ENCODE measurements at regions not wholly inside any gene's neighbourhood (a gene's known extent, or its start where the extent isn't known, plus 50 kb on each side); places are given as distances from the start of the nearest gene placed in this dataset.
"Not testable (repeated sequence)": the region's sequence is repeated elsewhere in the genome, so short reads cannot be mapped to it uniquely, and the experiment has no call there.

DNA sequence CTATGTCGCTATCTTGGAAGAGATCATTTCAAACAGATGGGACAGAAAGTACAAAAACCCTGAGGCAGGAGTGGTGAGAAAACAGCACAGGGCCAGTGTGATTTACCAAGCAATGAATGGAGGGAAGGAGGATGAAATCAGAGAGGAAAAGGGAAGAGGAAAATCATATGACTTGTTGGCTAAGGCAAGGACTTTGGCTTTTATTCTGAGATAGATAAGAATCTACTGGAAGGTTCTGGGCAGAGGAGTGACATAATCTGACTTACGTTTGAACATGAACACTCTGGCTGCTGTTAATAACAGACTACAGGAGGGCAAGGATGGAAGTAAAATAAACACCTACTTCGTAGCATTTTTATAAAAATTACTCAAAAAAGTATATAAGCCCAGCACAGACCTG, 207.8 kb upstream of the SLC7A11 start:
- FAIRE-seq (no peak), DNase-seq (ENCODE audit: insufficient read length, low spot score) (no peak)
- TF ChIP-seq PAX5 (IDR thresholded peaks at IDR 0.05; ENCODE audit: insufficient read depth, low read length, severe bottlenecking) = no peak
- no peak for TF ChIP-seq POU2F2 (IDR thresholded peaks at IDR 0.05; ENCODE audit: low read depth, low read length)
- no peak for TF ChIP-seq POLR2AphosphoS5 (IDR thresholded peaks at IDR 0.05; ENCODE audit: low read depth, low read length)
- TF ChIP-seq TAF1 (IDR thresholded peaks at IDR 0.05; ENCODE audit: low read depth, low read length) = no peak
- TF ChIP-seq POLR2A (IDR thresholded peaks at IDR 0.05; ENCODE audit: low read depth, low read length) = no peak
- TF ChIP-seq SPI1 (IDR thresholded peaks at IDR 0.05; ENCODE audit: low read depth, low read length) = no peak

GRCh38 chr4:138448169-138448568, 206.0 kb upstream of the SLC7A11 start:
- no peak for TF ChIP-seq SPI1 (IDR thresholded peaks at IDR 0.05; ENCODE audit: low read depth, low read length)
- no peak for FAIRE-seq

GRCh38 chr4:138446456-138446855, 204.3 kb upstream of the SLC7A11 start:
- DNase-seq (ENCODE audit: insufficient read length, low spot score) (no peak), FAIRE-seq (no peak)
- TF ChIP-seq TAF1 (IDR thresholded peaks at IDR 0.05; ENCODE audit: low read depth, low read length) (no peak), PAX5 (IDR thresholded peaks at IDR 0.05; ENCODE audit: insufficient read depth, low read length, severe bottlenecking) (no peak), POU2F2 (IDR thresholded peaks at IDR 0.05; ENCODE audit: low read depth, low read length) (no peak)

More at GRCh38 chr4:138448169-138448568, 206.0 kb upstream of the SLC7A11 start:
- DNase-seq (ENCODE audit: insufficient read length, low spot score) = no peak

DNA sequence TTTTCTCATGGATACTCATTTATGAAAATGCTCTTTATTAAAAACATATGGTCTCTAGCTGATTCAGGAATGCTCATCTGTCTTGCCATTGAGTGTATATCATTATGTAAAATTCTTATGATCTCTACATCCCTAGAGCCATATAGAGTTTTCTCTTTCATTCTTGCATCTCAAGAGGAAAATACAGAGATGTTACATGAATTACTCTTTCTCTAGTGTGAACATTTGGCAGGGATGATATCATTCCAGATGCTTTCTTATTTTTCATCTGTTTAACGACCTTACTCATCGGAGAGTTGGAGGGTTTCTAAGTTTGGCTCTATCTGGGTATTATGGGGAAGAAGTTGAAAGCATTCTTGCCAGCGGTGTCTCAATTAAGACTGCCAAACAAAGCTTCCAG, 202.9 kb upstream of the SLC7A11 start:
- TF ChIP-seq PAX5 (IDR thresholded peaks at IDR 0.05; ENCODE audit: insufficient read depth, low read length, severe bottlenecking) (no peak), TAF1 (IDR thresholded peaks at IDR 0.05; ENCODE audit: low read depth, low read length) (no peak), POLR2AphosphoS5 (IDR thresholded peaks at IDR 0.05; ENCODE audit: low read depth, low read length) (no peak), POLR2A (IDR thresholded peaks at IDR 0.05; ENCODE audit: low read depth, low read length) (no peak), SPI1 (IDR thresholded peaks at IDR 0.05; ENCODE audit: low read depth, low read length) (no peak), POU2F2 (IDR thresholded peaks at IDR 0.05; ENCODE audit: low read depth, low read length) (no peak)
- DNase-seq (ENCODE audit: insufficient read length, low spot score) (no peak), FAIRE-seq (no peak)

DNA sequence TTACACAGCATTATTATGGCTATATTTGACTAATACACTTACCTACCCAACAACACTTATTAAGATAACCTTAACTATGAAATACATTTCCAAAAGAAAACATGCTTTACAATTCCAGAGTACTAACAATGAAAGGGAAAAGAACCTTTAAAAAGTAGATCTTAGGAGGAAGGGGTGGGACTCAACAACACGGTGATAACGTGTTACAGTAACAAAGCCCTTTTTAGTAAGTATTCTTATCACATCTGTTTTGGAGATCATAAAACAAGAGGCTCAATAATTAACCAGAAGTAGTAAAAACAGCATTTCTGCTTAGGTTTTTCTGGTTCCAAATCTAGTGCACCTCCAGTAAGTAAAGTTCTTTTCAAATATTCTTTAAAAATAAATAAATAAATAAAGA, 202.1 kb upstream of the SLC7A11 start:
- TF ChIP-seq POLR2A (IDR thresholded peaks at IDR 0.05; ENCODE audit: low read depth, low read length) (no peak), POLR2AphosphoS5 (IDR thresholded peaks at IDR 0.05; ENCODE audit: low read depth, low read length) (no peak)
- DNase-seq (ENCODE audit: insufficient read length, low spot score) (no peak), FAIRE-seq (no peak)

DNA sequence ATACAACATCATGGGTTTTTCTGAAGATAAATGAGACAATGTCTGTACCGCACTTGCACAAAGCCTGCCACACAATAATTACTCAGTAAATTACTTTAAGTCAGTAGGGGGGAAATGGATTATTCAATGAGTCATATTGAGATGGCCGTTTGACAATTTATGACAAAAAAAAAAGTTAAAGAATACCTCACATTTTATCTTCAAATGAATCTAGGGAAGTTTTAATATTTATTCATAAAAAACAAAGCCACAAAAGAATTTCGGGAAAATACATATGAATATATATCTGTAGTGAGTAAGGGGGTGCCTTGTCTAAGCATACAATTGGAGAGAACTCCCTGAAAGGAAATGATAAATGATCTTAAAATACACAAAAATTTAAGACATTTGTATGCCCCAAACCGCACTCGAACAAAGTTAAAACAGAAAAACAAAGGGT, 197.0 kb upstream of the SLC7A11 start:
- FAIRE-seq (no peak), DNase-seq (ENCODE audit: insufficient read length, low spot score) (no peak)
- TF ChIP-seq TAF1 (IDR thresholded peaks at IDR 0.05; ENCODE audit: low read depth, low read length) (no peak), POLR2AphosphoS5 (IDR thresholded peaks at IDR 0.05; ENCODE audit: low read depth, low read length) (no peak)

GRCh38 chr4:138438608-138439007, 196.5 kb upstream of the SLC7A11 start:
- no peak for DNase-seq (ENCODE audit: insufficient read length, low spot score)
- FAIRE-seq = no peak
- TF ChIP-seq SPI1 (IDR thresholded peaks at IDR 0.05; ENCODE audit: low read depth, low read length) (no peak), TAF1 (IDR thresholded peaks at IDR 0.05; ENCODE audit: low read depth, low read length) (no peak), POLR2AphosphoS5 (IDR thresholded peaks at IDR 0.05; ENCODE audit: low read depth, low read length) (no peak), POU2F2 (IDR thresholded peaks at IDR 0.05; ENCODE audit: low read depth, low read length) (no peak), PAX5 (IDR thresholded peaks at IDR 0.05; ENCODE audit: insufficient read depth, low read length, severe bottlenecking) (no peak), POLR2A (IDR thresholded peaks at IDR 0.05; ENCODE audit: low read depth, low read length) (no peak)

- no peak for TF ChIP-seq POLR2A (IDR thresholded peaks at IDR 0.05; ENCODE audit: low read depth, low read length)
- TF ChIP-seq PAX5 (IDR thresholded peaks at IDR 0.05; ENCODE audit: insufficient read depth, low read length, severe bottlenecking) = no peak
- no peak for TF ChIP-seq POLR2AphosphoS5 (IDR thresholded peaks at IDR 0.05; ENCODE audit: low read depth, low read length)
- TF ChIP-seq TAF1 (IDR thresholded peaks at IDR 0.05; ENCODE audit: low read depth, low read length) = no peak
- TF ChIP-seq POU2F2 (IDR thresholded peaks at IDR 0.05; ENCODE audit: low read depth, low read length) = no peak
- TF ChIP-seq SPI1 (IDR thresholded peaks at IDR 0.05; ENCODE audit: low read depth, low read length) = no peak
- FAIRE-seq (no peak), DNase-seq (ENCODE audit: insufficient read length, low spot score) (no peak)
These were observed 195.2 kb upstream of the SLC7A11 start for GRCh38 chr4:138437263-138437851.

DNA sequence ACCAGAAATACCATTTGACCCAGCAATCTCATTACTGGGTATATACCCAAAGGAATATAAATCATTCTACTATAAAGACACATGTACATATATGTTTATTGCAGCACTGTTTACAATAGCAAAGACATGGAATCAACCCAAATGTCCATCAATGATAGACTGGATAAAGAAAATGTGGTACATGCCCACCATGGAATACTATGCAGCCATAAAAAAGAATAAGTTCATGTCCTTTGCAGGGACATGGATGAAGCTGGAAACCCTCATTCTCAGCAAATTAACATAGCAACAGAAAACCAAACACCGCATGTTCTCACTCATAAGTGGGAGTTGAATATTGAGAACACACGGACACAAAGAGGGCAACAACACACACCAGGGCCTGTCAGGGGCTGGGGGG, 193.6 kb upstream of the SLC7A11 start:
- not testable (repeated sequence) for DNase-seq (ENCODE audit: insufficient read length, low spot score); FAIRE-seq

DNA sequence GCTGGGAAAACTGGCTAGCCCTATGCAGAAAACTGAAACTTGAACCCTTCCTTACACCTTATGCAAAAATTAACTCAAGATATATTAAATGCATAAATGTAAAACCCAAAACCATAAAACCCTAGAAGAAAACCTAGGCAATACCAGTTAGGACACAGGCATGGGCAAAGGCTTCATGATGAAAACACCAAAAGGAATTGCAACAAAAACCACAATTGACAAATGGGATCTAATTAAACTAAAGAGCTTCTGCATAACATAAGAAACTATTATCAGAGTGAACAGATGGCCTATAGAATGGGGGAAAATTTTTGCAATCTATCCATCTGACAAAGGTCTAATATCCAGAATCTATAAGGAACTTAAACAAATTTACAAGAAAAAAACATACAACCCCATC, 192.9 kb upstream of the SLC7A11 start:
- FAIRE-seq; DNase-seq (ENCODE audit: insufficient read length, low spot score): not testable (repeated sequence)

DNA sequence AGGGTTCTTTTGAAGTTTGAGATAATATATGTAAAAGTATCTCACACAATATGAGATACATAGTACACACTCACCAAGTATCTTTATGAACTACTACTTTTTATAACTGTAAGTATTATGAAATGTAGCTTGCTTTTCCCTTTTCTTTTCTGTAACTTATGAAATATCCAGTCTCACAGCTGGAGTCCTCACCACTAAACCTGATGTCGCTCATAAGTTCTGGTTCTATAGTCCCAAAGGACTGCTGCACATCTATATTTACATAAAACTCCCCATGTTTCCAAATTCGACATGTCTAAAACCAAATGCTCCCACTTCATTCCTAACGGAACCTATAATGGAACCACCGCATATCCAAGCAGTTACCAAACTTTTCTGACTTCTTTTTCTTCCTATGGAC, 186.5 kb upstream of the SLC7A11 start:
- DNase-seq (ENCODE audit: insufficient read length, low spot score) (no peak), FAIRE-seq (no peak)
- TF ChIP-seq SPI1 (IDR thresholded peaks at IDR 0.05; ENCODE audit: low read depth, low read length) = no peak
- TF ChIP-seq POLR2A (IDR thresholded peaks at IDR 0.05; ENCODE audit: low read depth, low read length) = no peak
- no peak for TF ChIP-seq POLR2AphosphoS5 (IDR thresholded peaks at IDR 0.05; ENCODE audit: low read depth, low read length)
- TF ChIP-seq POU2F2 (IDR thresholded peaks at IDR 0.05; ENCODE audit: low read depth, low read length) = no peak
- TF ChIP-seq PAX5 (IDR thresholded peaks at IDR 0.05; ENCODE audit: insufficient read depth, low read length, severe bottlenecking) = no peak
- TF ChIP-seq TAF1 (IDR thresholded peaks at IDR 0.05; ENCODE audit: low read depth, low read length) = no peak

Data from GM12891 (cell line).